ENCODE measurements at regions not wholly inside any gene's neighbourhood (a gene's known extent, or its start where the extent isn't known, plus 50 kb on each side); places are given as distances from the start of the nearest gene placed in this dataset.

GRCh38 chr12:67471810-67472209 is 176.7 kb upstream of the DYRK2 start:
- no peak overlapping the region for H3K4me3 ChIP-seq (ENCODE audit: low read length)
- H3K4me1 ChIP-seq (ENCODE audit: control insufficient read depth, insufficient read depth, low read length), result no peaks in the 10 kb centered on the region
- no peaks in the 10 kb centered on the region for H3K9me3 ChIP-seq (ENCODE audit: control insufficient read depth, low read depth, low read length)
- WGBS (ENCODE audit: insufficient coverage, low lambda C conversion rate), result 60% methylated on average over 1 of the region's 3 CpGs
- H3K27ac ChIP-seq (ENCODE audit: low read length), result no peak overlapping the region
- H3K36me3 ChIP-seq (ENCODE audit: control insufficient read depth, insufficient read depth, low read length), result no peaks in the 10 kb centered on the region
- no peak for DNase-seq
- no peaks in the 10 kb centered on the region for H3K27me3 ChIP-seq (ENCODE audit: control insufficient read depth, insufficient read depth, low read length)

GRCh38 chr12:67472539-67472938 is 176.0 kb upstream of the DYRK2 start:
- no peak overlapping the region for H3K4me3 ChIP-seq (ENCODE audit: low read length)
- H3K36me3 ChIP-seq (ENCODE audit: control insufficient read depth, insufficient read depth, low read length), result no peaks in the 10 kb centered on the region
- DNase-seq, result peak; percentile 63 to 66
- H3K9me3 ChIP-seq (ENCODE audit: control insufficient read depth, low read depth, low read length), result no peaks in the 10 kb centered on the region
- no peak overlapping the region for H3K27ac ChIP-seq (ENCODE audit: low read length)
- H3K4me1 ChIP-seq (ENCODE audit: control insufficient read depth, insufficient read depth, low read length), result no peaks in the 10 kb centered on the region
- WGBS (ENCODE audit: insufficient coverage, low lambda C conversion rate), result no CpG with 5 or more reads among the region's 1 CpG
- no peaks in the 10 kb centered on the region for H3K27me3 ChIP-seq (ENCODE audit: control insufficient read depth, insufficient read depth, low read length)

GRCh38 chr12:67474934-67475620 is 173.5 kb upstream of the DYRK2 start:
- DNase-seq, result no peak
- Histone ChIP-seq H3K4me3 (ENCODE audit: low read length) (no peak overlapping the region), H3K4me1 (ENCODE audit: control insufficient read depth, insufficient read depth, low read length) (no peaks in the 10 kb centered on the region), H3K9me3 (ENCODE audit: control insufficient read depth, low read depth, low read length) (no peaks in the 10 kb centered on the region), H3K36me3 (ENCODE audit: control insufficient read depth, insufficient read depth, low read length) (no peaks in the 10 kb centered on the region), H3K27ac (ENCODE audit: low read length) (no peak overlapping the region), H3K27me3 (ENCODE audit: control insufficient read depth, insufficient read depth, low read length) (no peaks in the 10 kb centered on the region)
- WGBS (ENCODE audit: insufficient coverage, low lambda C conversion rate), result no CpG with 5 or more reads among the region's 3 CpGs

GRCh38 chr12:67475725-67476124 is 172.8 kb upstream of the DYRK2 start:
- H3K4me1 ChIP-seq (ENCODE audit: control insufficient read depth, insufficient read depth, low read length), result no peaks in the 10 kb centered on the region
- no peaks in the 10 kb centered on the region for H3K27me3 ChIP-seq (ENCODE audit: control insufficient read depth, insufficient read depth, low read length)
- no peaks in the 10 kb centered on the region for H3K9me3 ChIP-seq (ENCODE audit: control insufficient read depth, low read depth, low read length)
- WGBS (ENCODE audit: insufficient coverage, low lambda C conversion rate), result no CpG with 5 or more reads among the region's 2 CpGs
- H3K4me3 ChIP-seq (ENCODE audit: low read length), result no peak overlapping the region
- H3K36me3 ChIP-seq (ENCODE audit: control insufficient read depth, insufficient read depth, low read length), result no peaks in the 10 kb centered on the region
- no peak overlapping the region for H3K27ac ChIP-seq (ENCODE audit: low read length)
- DNase-seq, result no peak

- no peak for DNase-seq
- no peaks in the 10 kb centered on the region for H3K9me3 ChIP-seq (ENCODE audit: control insufficient read depth, low read depth, low read length)
- no peak overlapping the region for H3K27ac ChIP-seq (ENCODE audit: low read length)
- H3K36me3 ChIP-seq (ENCODE audit: control insufficient read depth, insufficient read depth, low read length), result no peaks in the 10 kb centered on the region
- WGBS (ENCODE audit: insufficient coverage, low lambda C conversion rate), result 100% methylated on average over 1 of the region's 8 CpGs
- no peaks in the 10 kb centered on the region for H3K4me1 ChIP-seq (ENCODE audit: control insufficient read depth, insufficient read depth, low read length)
- no peaks in the 10 kb centered on the region for H3K27me3 ChIP-seq (ENCODE audit: control insufficient read depth, insufficient read depth, low read length)
- no peak overlapping the region for H3K4me3 ChIP-seq (ENCODE audit: low read length)
Measured at GRCh38 chr12:67477681-67478265, 170.8 kb upstream of the DYRK2 start.

- WGBS (ENCODE audit: insufficient coverage, low lambda C conversion rate), result no CpG with 5 or more reads among the region's 6 CpGs
- H3K27ac ChIP-seq (ENCODE audit: low read length), result no peak overlapping the region
- H3K4me1 ChIP-seq (ENCODE audit: control insufficient read depth, insufficient read depth, low read length), result no peaks in the 10 kb centered on the region
Measured at GRCh38 chr12:67482751-67483661, 165.5 kb upstream of the DYRK2 start.

GRCh38 chr12:67483871-67484554 is 164.5 kb upstream of the DYRK2 start:
- no peak overlapping the region for H3K4me3 ChIP-seq (ENCODE audit: low read length)
- peaks cover 21% of the 10 kb centered on the region for H3K9me3 ChIP-seq (ENCODE audit: control insufficient read depth, low read depth, low read length)
- DNase-seq, result no peak
- H3K36me3 ChIP-seq (ENCODE audit: control insufficient read depth, insufficient read depth, low read length), result no peaks in the 10 kb centered on the region
- no peaks in the 10 kb centered on the region for H3K4me1 ChIP-seq (ENCODE audit: control insufficient read depth, insufficient read depth, low read length)
- H3K27me3 ChIP-seq (ENCODE audit: control insufficient read depth, insufficient read depth, low read length), result no peaks in the 10 kb centered on the region
- WGBS (ENCODE audit: insufficient coverage, low lambda C conversion rate), result no CpG with 5 or more reads among the region's 3 CpGs
- no peak overlapping the region for H3K27ac ChIP-seq (ENCODE audit: low read length)

More at GRCh38 chr12:67482751-67483661, 165.5 kb upstream of the DYRK2 start:
- peak; percentile 19 to 50 for DNase-seq
- peaks cover 11% of the 10 kb centered on the region for H3K9me3 ChIP-seq (ENCODE audit: control insufficient read depth, low read depth, low read length)
- no peak overlapping the region for H3K4me3 ChIP-seq (ENCODE audit: low read length)
- H3K27me3 ChIP-seq (ENCODE audit: control insufficient read depth, insufficient read depth, low read length), result no peaks in the 10 kb centered on the region
- no peaks in the 10 kb centered on the region for H3K36me3 ChIP-seq (ENCODE audit: control insufficient read depth, insufficient read depth, low read length)

GRCh38 chr12:67484791-67485480 is 163.6 kb upstream of the DYRK2 start:
- Histone ChIP-seq H3K36me3 (ENCODE audit: control insufficient read depth, insufficient read depth, low read length) (no peaks in the 10 kb centered on the region), H3K9me3 (ENCODE audit: control insufficient read depth, low read depth, low read length) (peaks cover 24% of the 10 kb centered on the region), H3K4me3 (ENCODE audit: low read length) (no peak overlapping the region), H3K27me3 (ENCODE audit: control insufficient read depth, insufficient read depth, low read length) (no peaks in the 10 kb centered on the region), H3K27ac (ENCODE audit: low read length) (no peak overlapping the region), H3K4me1 (ENCODE audit: control insufficient read depth, insufficient read depth, low read length) (no peaks in the 10 kb centered on the region)
- WGBS (ENCODE audit: insufficient coverage, low lambda C conversion rate), result no CpG with 5 or more reads among the region's 4 CpGs
- no peak for DNase-seq

- WGBS (ENCODE audit: insufficient coverage, low lambda C conversion rate), result no CpG with 5 or more reads among the region's 2 CpGs
Measured at GRCh38 chr12:67486671-67487070, 161.9 kb upstream of the DYRK2 start.

More at GRCh38 chr12:67486671-67487070, 161.9 kb upstream of the DYRK2 start:
- Histone ChIP-seq H3K36me3 (ENCODE audit: control insufficient read depth, insufficient read depth, low read length) (no peaks in the 10 kb centered on the region), H3K9me3 (ENCODE audit: control insufficient read depth, low read depth, low read length) (peaks cover 29% of the 10 kb centered on the region), H3K27ac (ENCODE audit: low read length) (no peak overlapping the region), H3K27me3 (ENCODE audit: control insufficient read depth, insufficient read depth, low read length) (no peaks in the 10 kb centered on the region), H3K4me3 (ENCODE audit: low read length) (no peak overlapping the region), H3K4me1 (ENCODE audit: control insufficient read depth, insufficient read depth, low read length) (no peaks in the 10 kb centered on the region)
- DNase-seq, result no peak
